ENCODE measurements at regions not wholly inside any gene's neighbourhood (a gene's known extent, or its start where the extent isn't known, plus 50 kb on each side); places are given as distances from the start of the nearest gene placed in this dataset.

- TF ChIP-seq CTCF (IDR thresholded peaks at IDR 0.05; ENCODE audit: insufficient read depth, low read length, poor library complexity, severe bottlenecking) = no peak
- TF ChIP-seq EZH2phosphoT487 (conservative IDR thresholded peaks at IDR 0.05; ENCODE audit: low read length) = no peak
Measured at GRCh38 chr16:5561800-5562199, 464.2 kb upstream of the EEF2KMT start.

Data from SU-DHL-6 (cell line).